Muscle layer of duodenum (tissue), 2 donors: ENCODE measurements at regions not wholly inside any gene's neighbourhood (a gene's known extent, or its start where the extent isn't known, plus 50 kb on each side); places are given as distances from the start of the nearest gene placed in this dataset.
"Not testable (repeated sequence)": the region's sequence is repeated elsewhere in the genome, so short reads cannot be mapped to it uniquely, and the experiment has no call there.

ENCODE experiments used
- H3K27ac ChIP-seq: one replicate; pipeline ENCODE4 v1.7.0; 2013; ENCODE audit warnings: mild to moderate bottlenecking, low read length
- H3K27me3 ChIP-seq: one replicate; pipeline ENCODE4 v1.7.0; 2013; ENCODE audit warnings: low read depth, mild to moderate bottlenecking, control low read depth, low read length
- H3K36me3 ChIP-seq, 2 donors: one replicate each; pipeline ENCODE4 v1.7.0; 2013; ENCODE audit warnings: low read length in 2 of 2, control low read depth in 1 of 2, mild to moderate bottlenecking in 1 of 2; ENCODE audit not compliant: insufficient read depth in 2 of 2, control insufficient read depth in 1 of 2
- H3K4me1 ChIP-seq, 2 donors: one replicate each; pipeline ENCODE4 v1.7.0; 2013; ENCODE audit warnings: low read length in 2 of 2, mild to moderate bottlenecking in 2 of 2, control low read depth in 1 of 2, moderate library complexity in 1 of 2; ENCODE audit not compliant: insufficient read depth in 2 of 2, control insufficient read depth in 1 of 2
- H3K4me3 ChIP-seq, 2 donors: one replicate each; pipeline ENCODE4 v1.7.0; 2013; ENCODE audit warnings: low read length in 2 of 2, low read depth in 1 of 2, mild to moderate bottlenecking in 1 of 2
- H3K9me3 ChIP-seq, 2 donors: one replicate each; pipeline ENCODE4 v1.7.0; 2013; ENCODE audit warnings: low read length in 2 of 2, control low read depth in 1 of 2, mild to moderate bottlenecking in 1 of 2; ENCODE audit not compliant: control insufficient read depth in 1 of 2
- donor health status: healthy.

- Histone ChIP-seq H3K9me3 (no peaks in the 10 kb centered on the region), H3K36me3 (no peaks in the 10 kb centered on the region), H3K4me1 (peaks cover 16 to 19% of the 10 kb centered on the region in 2 donors), H3K27ac (no peak overlapping the region), H3K27me3 (no peaks in the 10 kb centered on the region), H3K4me3 (no peak overlapping the region)
These were observed 102.3 kb upstream of the LARP1 start for GRCh38 chr5:154652746-154653417.

GRCh38 chr5:154651795-154652194 is 103.4 kb upstream of the LARP1 start:
- not testable (repeated sequence) for H3K27ac ChIP-seq, H3K4me3 ChIP-seq, H3K9me3 ChIP-seq, H3K27me3 ChIP-seq, H3K36me3 ChIP-seq
- H3K4me1 ChIP-seq, result peaks cover 16 to 28% of the 10 kb centered on the region in 2 donors

DNA sequence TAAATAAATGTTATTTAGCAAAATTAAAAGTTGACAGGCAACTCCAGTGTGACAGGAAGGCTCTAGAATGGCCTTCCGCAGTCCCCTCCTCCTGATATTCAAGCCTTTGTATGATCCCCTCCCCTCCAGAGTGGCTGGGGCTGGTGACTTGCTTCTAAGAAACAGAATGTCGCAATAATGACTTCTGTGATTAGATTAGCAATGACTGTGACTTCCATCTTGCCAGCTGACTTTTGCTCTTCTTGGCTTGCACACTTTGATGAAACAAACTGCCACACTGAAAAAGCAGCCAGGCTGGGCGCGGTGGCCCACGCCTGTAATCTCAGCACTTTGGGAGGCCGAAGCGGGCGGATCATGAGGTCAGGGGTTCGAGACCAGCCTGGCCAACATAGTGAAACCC is 106.5 kb upstream of the LARP1 start:
- Histone ChIP-seq H3K9me3 (no peaks in the 10 kb centered on the region), H3K27ac (no peak overlapping the region), H3K27me3 (no peaks in the 10 kb centered on the region), H3K36me3 (no peaks in the 10 kb centered on the region), H3K4me3 (no peak overlapping the region), H3K4me1 (peaks cover 1 to 13% of the 10 kb centered on the region in 2 donors)

DNA sequence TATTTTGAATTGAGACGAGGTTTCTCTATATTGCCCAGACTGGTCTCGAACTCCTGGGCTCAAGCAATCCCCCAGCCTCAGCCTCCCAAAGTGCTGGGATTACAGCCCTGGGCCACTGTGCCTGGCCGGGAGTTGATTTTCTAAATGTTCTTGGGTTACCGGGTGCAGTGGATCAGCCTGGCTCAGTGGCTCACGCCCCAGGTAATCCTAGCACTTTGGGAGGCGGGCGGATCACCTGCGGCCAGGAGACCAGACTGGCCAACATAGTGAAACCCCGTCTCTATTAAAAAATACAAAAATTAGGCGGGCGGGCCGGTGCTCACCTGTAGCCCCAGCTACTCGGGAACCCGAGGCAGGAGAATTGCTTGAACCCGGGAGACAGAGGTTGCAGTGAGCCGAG is 106.9 kb upstream of the LARP1 start:
- peaks cover 0 to 3% of the 10 kb centered on the region in 2 donors for H3K9me3 ChIP-seq
- H3K27me3 ChIP-seq, result no peaks in the 10 kb centered on the region
- H3K36me3 ChIP-seq, result no peaks in the 10 kb centered on the region
- peaks cover 0 to 10% of the 10 kb centered on the region in 2 donors for H3K4me1 ChIP-seq
- H3K4me3 ChIP-seq, result no peak overlapping the region
- H3K27ac ChIP-seq, result no peak overlapping the region

DNA sequence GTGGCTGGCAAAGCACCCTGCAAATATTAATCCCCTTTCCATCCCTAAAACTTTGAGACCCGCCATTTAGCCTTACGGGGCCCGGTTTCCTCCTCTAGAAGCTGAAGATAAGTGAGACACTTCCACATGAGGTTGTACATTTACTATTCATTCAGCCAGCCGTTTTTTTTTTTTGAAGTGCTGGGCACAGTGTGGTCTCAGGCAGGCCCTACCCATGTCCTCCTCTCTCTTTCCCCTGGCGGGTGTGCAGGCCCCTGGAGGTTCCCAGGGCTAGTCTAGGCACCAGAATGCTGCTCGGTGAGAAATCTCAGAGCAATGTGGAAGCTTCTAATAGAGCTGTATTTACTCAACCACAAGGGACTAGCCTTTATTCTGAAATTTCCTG is 107.4 kb upstream of the LARP1 start:
- no peaks in the 10 kb centered on the region for H3K36me3 ChIP-seq
- H3K27me3 ChIP-seq, result no peaks in the 10 kb centered on the region
- no peak overlapping the region for H3K27ac ChIP-seq
- peaks cover 0 to 10% of the 10 kb centered on the region in 2 donors for H3K4me1 ChIP-seq
- H3K4me3 ChIP-seq, result peak overlapping the region; percentile 49 to 59
- peaks cover 0 to 3% of the 10 kb centered on the region in 2 donors for H3K9me3 ChIP-seq

- Histone ChIP-seq H3K27ac (no peak overlapping the region), H3K4me1 (peaks cover 0 to 10% of the 10 kb centered on the region in 2 donors), H3K27me3 (no peaks in the 10 kb centered on the region), H3K9me3 (peaks cover 0 to 3% of the 10 kb centered on the region in 2 donors), H3K36me3 (no peaks in the 10 kb centered on the region), H3K4me3 (peak overlapping the region; percentile 49 to 59)
These were observed 107.9 kb upstream of the LARP1 start for GRCh38 chr5:154647114-154647760.

- no peaks in the 10 kb centered on the region for H3K36me3 ChIP-seq
- H3K4me3 ChIP-seq, result peak overlapping the region; percentile 49 to 59
- H3K9me3 ChIP-seq, result peaks cover 0 to 3% of the 10 kb centered on the region in 2 donors
- H3K4me1 ChIP-seq, result peaks cover 0 to 10% of the 10 kb centered on the region in 2 donors
- H3K27me3 ChIP-seq, result no peaks in the 10 kb centered on the region
- H3K27ac ChIP-seq, result no peak overlapping the region
These were observed 108.4 kb upstream of the LARP1 start for GRCh38 chr5:154646745-154647113.

- Histone ChIP-seq H3K27ac (no peak overlapping the region), H3K9me3 (peaks cover 0 to 3% of the 10 kb centered on the region in 2 donors), H3K27me3 (no peaks in the 10 kb centered on the region), H3K4me1 (peaks cover 0 to 10% of the 10 kb centered on the region in 2 donors), H3K36me3 (no peaks in the 10 kb centered on the region), H3K4me3 (no peak overlapping the region)
These were observed 110.3 kb upstream of the LARP1 start for GRCh38 chr5:154644745-154645411.

DNA sequence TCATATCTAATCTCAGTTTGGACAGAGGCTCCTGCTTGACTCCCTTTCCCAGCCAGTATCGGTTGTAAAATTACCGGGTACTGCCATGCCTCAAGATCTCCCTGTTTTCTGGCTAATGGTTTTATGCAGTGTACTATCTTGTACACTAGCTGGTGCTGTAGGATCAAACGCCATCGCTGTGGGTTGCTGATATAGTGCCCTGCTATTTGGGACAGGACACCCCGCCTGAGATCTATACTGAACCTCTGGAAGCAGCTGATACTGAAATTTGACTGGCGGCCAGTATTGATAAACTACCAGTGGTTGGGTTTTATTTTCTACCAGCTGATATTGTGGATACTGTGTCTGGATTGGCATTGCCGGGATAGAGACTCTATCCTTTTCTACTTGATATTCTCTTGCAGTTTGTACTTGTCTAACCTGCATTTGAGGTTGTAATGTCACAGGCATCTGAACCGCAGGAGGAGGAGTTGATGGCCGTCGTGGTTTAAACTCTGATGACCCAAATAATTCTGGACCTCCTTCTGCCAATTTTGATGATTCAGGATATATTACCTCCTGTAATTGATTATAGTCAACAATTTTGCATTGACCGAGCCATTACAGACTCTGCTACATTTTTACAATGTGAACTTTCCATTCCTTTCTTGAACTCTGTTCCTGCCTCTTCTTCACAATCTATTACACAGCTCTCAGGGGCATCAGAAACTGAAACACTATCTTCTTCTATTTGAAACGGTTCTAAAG is 112.5 kb upstream of the LARP1 start:
- no peaks in the 10 kb centered on the region for H3K27me3 ChIP-seq
- H3K4me3 ChIP-seq, result no peak overlapping the region
- peaks cover 0 to 7% of the 10 kb centered on the region in 2 donors for H3K4me1 ChIP-seq
- H3K9me3 ChIP-seq, result peaks cover 0 to 3% of the 10 kb centered on the region in 2 donors
- H3K27ac ChIP-seq, result no peak overlapping the region
- H3K36me3 ChIP-seq, result no peaks in the 10 kb centered on the region

- H3K4me1 ChIP-seq, H3K4me3 ChIP-seq, H3K27me3 ChIP-seq, H3K36me3 ChIP-seq, H3K27ac ChIP-seq, H3K9me3 ChIP-seq: not testable (repeated sequence)
These were observed 114.9 kb upstream of the LARP1 start for GRCh38 chr5:154640213-154640831.

DNA sequence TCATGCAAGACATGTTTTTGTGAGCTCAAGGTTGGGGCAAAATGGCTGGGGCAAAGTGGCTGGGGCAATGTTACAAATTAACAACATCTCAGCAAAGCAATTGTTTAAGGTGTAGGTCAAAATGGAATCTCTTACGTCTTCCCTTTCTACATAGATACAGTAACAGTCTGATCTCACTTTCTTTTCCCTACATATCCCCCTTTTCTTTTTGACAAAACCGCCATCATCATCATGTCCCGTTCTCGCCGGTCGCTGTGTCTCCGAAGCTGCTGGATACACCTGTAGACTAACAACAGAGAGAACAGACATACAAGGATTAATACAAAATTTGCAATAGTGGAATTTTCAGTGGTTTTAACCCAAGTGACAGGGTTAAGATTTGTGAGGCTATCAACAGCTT is 118.4 kb upstream of the LARP1 start:
- not testable (repeated sequence) for H3K36me3 ChIP-seq, H3K27me3 ChIP-seq, H3K4me3 ChIP-seq, H3K4me1 ChIP-seq, H3K27ac ChIP-seq, H3K9me3 ChIP-seq
